ENCODE measurements at regions not wholly inside any gene's neighbourhood (a gene's known extent, or its start where the extent isn't known, plus 50 kb on each side); places are given as distances from the start of the nearest gene placed in this dataset.

DNA sequence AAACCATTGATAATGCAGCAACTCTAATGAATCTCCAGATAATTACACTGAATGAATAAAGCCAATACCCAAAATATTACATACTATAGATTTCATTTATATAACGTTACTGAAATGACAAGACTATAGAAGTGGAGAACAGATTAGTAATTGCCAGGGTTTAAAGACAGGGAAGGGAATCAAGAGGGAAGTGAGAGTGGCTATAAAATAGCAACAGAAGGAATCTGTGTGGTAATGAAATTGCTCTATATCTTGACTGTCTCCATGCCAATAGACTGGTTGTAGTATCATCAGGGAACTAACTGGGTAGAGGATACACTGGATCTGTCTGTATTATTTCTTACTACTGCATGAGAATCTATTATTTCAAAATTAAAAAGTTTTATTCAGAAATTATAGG, 396.5 kb upstream of the RPS23 start:
- TF ChIP-seq, protein P1, sequence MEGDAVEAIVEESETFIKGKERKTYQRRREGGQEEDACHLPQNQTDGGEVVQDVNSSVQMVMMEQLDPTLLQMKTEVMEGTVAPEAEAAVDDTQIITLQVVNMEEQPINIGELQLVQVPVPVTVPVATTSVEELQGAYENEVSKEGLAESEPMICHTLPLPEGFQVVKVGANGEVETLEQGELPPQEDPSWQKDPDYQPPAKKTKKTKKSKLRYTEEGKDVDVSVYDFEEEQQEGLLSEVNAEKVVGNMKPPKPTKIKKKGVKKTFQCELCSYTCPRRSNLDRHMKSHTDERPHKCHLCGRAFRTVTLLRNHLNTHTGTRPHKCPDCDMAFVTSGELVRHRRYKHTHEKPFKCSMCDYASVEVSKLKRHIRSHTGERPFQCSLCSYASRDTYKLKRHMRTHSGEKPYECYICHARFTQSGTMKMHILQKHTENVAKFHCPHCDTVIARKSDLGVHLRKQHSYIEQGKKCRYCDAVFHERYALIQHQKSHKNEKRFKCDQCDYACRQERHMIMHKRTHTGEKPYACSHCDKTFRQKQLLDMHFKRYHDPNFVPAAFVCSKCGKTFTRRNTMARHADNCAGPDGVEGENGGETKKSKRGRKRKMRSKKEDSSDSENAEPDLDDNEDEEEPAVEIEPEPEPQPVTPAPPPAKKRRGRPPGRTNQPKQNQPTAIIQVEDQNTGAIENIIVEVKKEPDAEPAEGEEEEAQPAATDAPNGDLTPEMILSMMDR (IDR thresholded peaks at IDR 0.05), result no peak
- TF ChIP-seq HOXA7 (CRISPR knock-in tag; IDR thresholded peaks at IDR 0.05) (no peak), E2F6 (IDR thresholded peaks at IDR 0.05; ENCODE audit: borderline replicate concordance, low read depth) (no peak), POLR2A (IDR thresholded peaks at IDR 0.05; ENCODE audit: low read length) (no peak), ESRRA (IDR thresholded peaks at IDR 0.05; ENCODE audit: borderline replicate concordance, low read length) (no peak)
- TF ChIP-seq, protein P2, sequence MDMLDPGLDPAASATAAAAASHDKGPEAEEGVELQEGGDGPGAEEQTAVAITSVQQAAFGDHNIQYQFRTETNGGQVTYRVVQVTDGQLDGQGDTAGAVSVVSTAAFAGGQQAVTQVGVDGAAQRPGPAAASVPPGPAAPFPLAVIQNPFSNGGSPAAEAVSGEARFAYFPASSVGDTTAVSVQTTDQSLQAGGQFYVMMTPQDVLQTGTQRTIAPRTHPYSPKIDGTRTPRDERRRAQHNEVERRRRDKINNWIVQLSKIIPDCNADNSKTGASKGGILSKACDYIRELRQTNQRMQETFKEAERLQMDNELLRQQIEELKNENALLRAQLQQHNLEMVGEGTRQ (IDR thresholded peaks at IDR 0.05), result no peak
